A673 (cell line): ENCODE measurements at regions not wholly inside any gene's neighbourhood (a gene's known extent, or its start where the extent isn't known, plus 50 kb on each side); places are given as distances from the start of the nearest gene placed in this dataset.

Experiments
- BruUV-seq: library from RNA; stranded (reverse); fragments of 400-500 nt; replicated peaks from 2 replicates; lab custom pipeline; 2021; lab: Mats Ljungman, UMichigan
- CTCF ChIA-PET: fragments of 300-600 bp; sonication (Branson Sonifier 250); formaldehyde crosslinking; loops from one replicate; lab custom pipeline; 2022; ENCODE audit warnings: antibody characterized with exemption; lab: Charles Lee
- POLR2A ChIA-PET: fragments of 300-600 bp; sonication (Branson Sonifier 250); formaldehyde crosslinking; loops from one replicate; lab custom pipeline; 2022; ENCODE audit warnings: antibody characterized with exemption; ENCODE audit not compliant: low non-redundant PET; lab: Charles Lee
- DNase-seq: peaks from one replicate; pipeline ENCODE4 v3.0.0-alpha.2; 2015; ENCODE audit warnings: low spot score
- H3K27ac ChIP-seq: fragments of 200-600 bp; sonication (generic); 2 replicates; pipeline ENCODE4 v1.5.1; 2016; ENCODE audit warnings: mixed run types, low read depth, mild to moderate bottlenecking, mixed read lengths, antibody characterized with exemption, low read length; ENCODE audit not compliant: poor library complexity, severe bottlenecking
- H3K27me3 ChIP-seq: fragments of 200-600 bp; sonication (generic); replicated peaks from 2 replicates; pipeline ENCODE4 v1.6.1; 2017; ENCODE audit warnings: mixed run types, low read depth, mild to moderate bottlenecking, mixed read lengths, antibody characterized with exemption, low read length; ENCODE audit not compliant: insufficient read depth, poor library complexity
- H3K36me3 ChIP-seq: fragments of 200-600 bp; sonication (generic); 2 replicates; pipeline ENCODE4 v1.6.1; 2016; ENCODE audit warnings: mixed run types, mild to moderate bottlenecking, mixed read lengths, antibody characterized with exemption, low read length; ENCODE audit not compliant: insufficient read depth, poor library complexity, severe bottlenecking
- H3K4me1 ChIP-seq: fragments of 200-600 bp; sonication (generic); 2 replicates; pipeline ENCODE4 v1.6.1; 2017; ENCODE audit warnings: mixed run types, mild to moderate bottlenecking, mixed read lengths, antibody characterized with exemption, low read length; ENCODE audit not compliant: insufficient read depth, poor library complexity, severe bottlenecking
- H3K4me3 ChIP-seq: fragments of 200-600 bp; sonication (generic); 2 replicates; pipeline ENCODE4 v1.5.1; 2016; ENCODE audit warnings: low read depth, mixed run types, mild to moderate bottlenecking, mixed read lengths, low read length; ENCODE audit not compliant: poor library complexity, severe bottlenecking
- H3K9me3 ChIP-seq: fragments of 200-600 bp; sonication (generic); 2 replicates; pipeline ENCODE4 v1.6.1; 2016; ENCODE audit warnings: mixed run types, low read depth, mild to moderate bottlenecking, mixed read lengths, antibody characterized with exemption, low read length; ENCODE audit not compliant: poor library complexity, severe bottlenecking
- EZH2 ChIP-seq: fragments of 200-600 bp; sonication (generic); IDR thresholded peaks from 2 replicates; pipeline ENCODE4 v1.6.1; 2017; ENCODE audit warnings: borderline replicate concordance, low read depth, mild to moderate bottlenecking, mixed read lengths, antibody characterized with exemption, low read length; ENCODE audit not compliant: poor library complexity, severe bottlenecking
- intact Hi-C: fragments of 100-400 bp; cut with micrococcal nuclease; formaldehyde crosslinking; loops from one replicate; pipeline ENCODE4 v1.10.0; 2022; ENCODE audit not compliant: unreplicated experiment
- TF ChIP-seq, protein P1 (sequence below): fragments of 300-800, 200-600 bp; sonication (generic); conservative IDR thresholded peaks from 2 replicates; pipeline ENCODE4 v1.5.1; 2017; ENCODE audit warnings: low read depth, mild to moderate bottlenecking, antibody characterized with exemption, low read length, moderate library complexity, mixed read lengths

- intact Hi-C loops = no loop called here
- BruUV-seq = no TSS peak
- ChIA-PET POLR2A (no interaction called here), CTCF (no interaction called here)
- no peaks in the 10 kb centered on the region for H3K27me3 ChIP-seq
- no peak for DNase-seq
- no peak overlapping the region for H3K27ac ChIP-seq
- TF ChIP-seq EZH2 = no peak
- TF ChIP-seq, protein P1, sequence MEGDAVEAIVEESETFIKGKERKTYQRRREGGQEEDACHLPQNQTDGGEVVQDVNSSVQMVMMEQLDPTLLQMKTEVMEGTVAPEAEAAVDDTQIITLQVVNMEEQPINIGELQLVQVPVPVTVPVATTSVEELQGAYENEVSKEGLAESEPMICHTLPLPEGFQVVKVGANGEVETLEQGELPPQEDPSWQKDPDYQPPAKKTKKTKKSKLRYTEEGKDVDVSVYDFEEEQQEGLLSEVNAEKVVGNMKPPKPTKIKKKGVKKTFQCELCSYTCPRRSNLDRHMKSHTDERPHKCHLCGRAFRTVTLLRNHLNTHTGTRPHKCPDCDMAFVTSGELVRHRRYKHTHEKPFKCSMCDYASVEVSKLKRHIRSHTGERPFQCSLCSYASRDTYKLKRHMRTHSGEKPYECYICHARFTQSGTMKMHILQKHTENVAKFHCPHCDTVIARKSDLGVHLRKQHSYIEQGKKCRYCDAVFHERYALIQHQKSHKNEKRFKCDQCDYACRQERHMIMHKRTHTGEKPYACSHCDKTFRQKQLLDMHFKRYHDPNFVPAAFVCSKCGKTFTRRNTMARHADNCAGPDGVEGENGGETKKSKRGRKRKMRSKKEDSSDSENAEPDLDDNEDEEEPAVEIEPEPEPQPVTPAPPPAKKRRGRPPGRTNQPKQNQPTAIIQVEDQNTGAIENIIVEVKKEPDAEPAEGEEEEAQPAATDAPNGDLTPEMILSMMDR = no peak
- H3K9me3 ChIP-seq = no peaks in the 10 kb centered on the region
- no peaks in the 10 kb centered on the region for H3K36me3 ChIP-seq
- no peak overlapping the region for H3K4me3 ChIP-seq
- no peaks in the 10 kb centered on the region for H3K4me1 ChIP-seq
These were observed 57.1 kb upstream of the IL6 start for GRCh38 chr7:22669692-22670421.

DNA sequence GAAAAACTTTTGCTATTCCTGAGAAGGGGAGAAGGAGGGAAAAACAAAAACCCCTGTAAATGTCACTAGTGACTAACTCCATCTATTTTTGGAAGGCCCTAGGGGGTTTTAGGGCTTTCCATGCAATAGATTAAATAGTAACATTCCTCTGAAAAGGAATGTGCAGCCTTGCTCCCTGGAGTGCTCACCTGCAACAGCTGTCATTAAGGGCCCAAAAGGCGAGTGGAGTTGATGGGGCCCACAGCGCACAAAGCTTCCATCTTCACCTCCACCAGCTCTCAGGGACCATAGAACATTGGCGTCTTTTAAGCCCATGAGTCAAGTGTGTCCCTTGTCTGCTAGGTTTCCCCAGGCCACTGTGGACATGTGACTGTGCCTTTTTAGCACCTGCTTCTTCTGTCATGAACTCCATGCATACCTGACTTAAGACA is 58.0 kb upstream of the IL6 start:
- H3K4me3 ChIP-seq = no peak overlapping the region
- no TSS peak for BruUV-seq
- CTCF ChIA-PET = no interaction called here

GRCh38 chr7:22667562-22668239 is 59.3 kb upstream of the IL6 start:
- H3K27ac ChIP-seq = no peak overlapping the region
- intact Hi-C loops = no loop called here
- ChIA-PET POLR2A (no interaction called here), CTCF (no interaction called here)
- H3K36me3 ChIP-seq = no peaks in the 10 kb centered on the region
- no peak overlapping the region for H3K4me3 ChIP-seq
- no peaks in the 10 kb centered on the region for H3K27me3 ChIP-seq
- H3K4me1 ChIP-seq = no peaks in the 10 kb centered on the region
- TF ChIP-seq, protein P1 = no peak
- TF ChIP-seq EZH2 = no peak
- BruUV-seq = no TSS peak
- H3K9me3 ChIP-seq = no peaks in the 10 kb centered on the region
- DNase-seq = no peak

More for the DNA sequence above, 58.0 kb upstream of the IL6 start:
- intact Hi-C loops = no loop called here
- Histone ChIP-seq H3K36me3 (no peaks in the 10 kb centered on the region), H3K4me1 (no peaks in the 10 kb centered on the region), H3K27me3 (no peaks in the 10 kb centered on the region), H3K27ac (no peak overlapping the region), H3K9me3 (no peaks in the 10 kb centered on the region)
- TF ChIP-seq, protein P1 = no peak
- TF ChIP-seq EZH2 = no peak
- no peak for DNase-seq
- POLR2A ChIA-PET = interaction anchor here (0.6 kb wide), 1 partner anchor 10 kb away, joined by 5 read pairs; no protein-coding TSS in a partner anchor
